CD4-positive, alpha-beta T cell treated with Interferon gamma for 1 hour (primary cell): ENCODE measurements at regions not wholly inside any gene's neighbourhood (a gene's known extent, or its start where the extent isn't known, plus 50 kb on each side); places are given as distances from the start of the nearest gene placed in this dataset.
"Not testable (repeated sequence)": the region's sequence is repeated elsewhere in the genome, so short reads cannot be mapped to it uniquely, and the experiment has no call there.

Source experiments
- DNase-seq: peaks from one replicate; pipeline ENCODE4 v3.0.0-alpha.2; 2020

DNA sequence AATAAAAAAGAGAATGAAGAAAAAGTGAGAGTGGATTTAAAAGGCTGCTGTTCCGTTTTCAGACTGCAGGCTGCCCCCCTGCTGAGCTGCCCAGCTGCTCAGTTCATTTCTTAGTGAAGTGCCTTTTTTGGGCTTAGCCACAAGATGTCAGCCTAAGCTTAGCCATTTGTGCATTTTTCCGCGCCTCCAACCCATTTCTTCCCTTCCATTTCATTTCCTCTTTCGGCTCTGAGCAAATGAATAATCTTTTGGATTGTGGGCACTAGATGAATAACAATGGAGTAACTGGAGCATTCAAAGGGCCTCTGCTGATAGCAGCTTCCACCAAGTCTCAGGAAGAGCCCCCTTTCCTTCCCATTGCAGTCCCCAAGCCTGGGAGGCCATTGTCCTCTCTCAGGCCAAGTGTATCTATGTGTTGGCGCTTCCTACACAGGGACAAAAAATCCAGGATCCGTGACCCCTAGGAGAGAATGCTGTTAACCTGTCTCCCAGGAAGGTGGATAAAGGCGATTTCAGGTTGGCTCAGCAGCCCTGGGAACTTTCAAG lies 83.5 kb upstream of the SPTLC3 start:
- DNase-seq: peak; percentile 4

GRCh38 chr20:12925863-12926793 lies 82.6 kb upstream of the SPTLC3 start:
- no peak for DNase-seq

GRCh38 chr20:12927489-12927888 lies 81.3 kb upstream of the SPTLC3 start:
- no peak for DNase-seq

- no peak for DNase-seq
These were observed 80.4 kb upstream of the SPTLC3 start for GRCh38 chr20:12928358-12928754.

DNA sequence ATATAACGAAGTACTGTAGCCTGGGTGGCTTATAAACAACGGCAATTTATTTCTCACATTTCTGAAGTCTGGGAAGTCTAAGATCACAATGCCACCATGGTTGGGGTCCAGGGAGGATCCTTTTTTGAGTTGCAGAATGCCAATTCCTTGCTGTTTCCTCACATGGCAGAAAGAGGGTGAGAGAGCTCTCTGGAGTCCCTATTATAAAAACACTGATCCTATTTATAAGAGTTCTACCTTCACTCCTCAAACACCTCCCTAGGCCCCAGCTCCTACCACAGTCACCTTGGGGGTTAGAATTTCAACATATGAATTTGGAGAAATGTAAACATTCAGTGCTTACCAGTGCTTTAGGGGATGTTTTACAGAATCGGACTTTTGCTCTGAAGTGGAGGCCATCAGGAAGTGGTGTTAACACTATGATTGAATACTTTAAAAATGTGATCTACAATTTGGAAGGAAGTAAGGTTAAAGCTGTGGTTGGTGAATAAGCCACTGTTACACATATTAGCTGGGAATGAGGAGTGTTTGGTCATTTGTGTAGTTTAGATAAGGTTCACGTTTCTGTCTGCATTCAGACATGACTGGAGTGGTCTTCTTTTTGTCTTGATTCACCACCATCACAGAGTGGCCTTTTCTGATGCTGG lies 79.9 kb upstream of the SPTLC3 start:
- DNase-seq: no peak

- DNase-seq: no peak
These were observed 72.8 kb upstream of the SPTLC3 start for GRCh38 chr20:12936020-12936419.

GRCh38 chr20:12936524-12936923 lies 72.2 kb upstream of the SPTLC3 start:
- no peak for DNase-seq

DNA sequence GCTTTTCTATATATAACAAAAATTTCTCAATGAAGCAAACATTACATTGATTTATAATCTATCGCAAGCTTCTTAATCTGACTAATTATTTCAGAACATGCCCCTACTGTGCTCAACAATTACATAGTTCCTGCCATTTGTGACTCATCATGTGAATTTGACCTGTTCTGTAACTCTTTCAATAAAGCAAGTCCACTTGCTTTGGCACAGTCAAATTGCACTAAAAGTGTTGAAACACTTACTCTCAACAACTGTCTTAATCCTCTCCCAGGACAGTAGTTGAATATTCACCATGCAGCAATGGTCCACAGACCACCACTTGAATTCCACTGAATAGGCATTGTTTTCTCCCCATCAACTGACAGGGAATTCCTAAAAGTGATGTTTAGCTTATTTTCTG lies 67.7 kb upstream of the SPTLC3 start:
- no peak for DNase-seq

GRCh38 chr20:12942123-12942522 lies 66.6 kb upstream of the SPTLC3 start:
- DNase-seq: no peak

DNA sequence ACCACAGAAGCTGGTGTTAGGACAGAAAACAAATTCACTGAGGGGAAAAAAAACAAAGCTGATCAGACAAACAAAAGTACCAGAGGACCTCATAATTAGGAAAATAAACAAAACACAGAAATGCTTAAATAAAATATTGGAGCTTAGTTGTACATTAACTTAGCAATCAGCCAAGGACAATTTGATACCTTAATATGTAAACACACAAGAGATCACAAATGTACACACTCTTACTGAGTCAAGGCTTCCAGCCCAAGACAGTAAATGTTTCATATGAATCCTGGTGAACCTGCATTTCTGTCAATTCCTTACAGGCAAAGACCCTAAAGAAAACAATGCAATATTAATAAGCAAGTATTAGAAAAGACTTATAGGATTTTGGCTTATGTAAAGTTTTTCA lies 62.0 kb upstream of the SPTLC3 start:
- DNase-seq: no peak

GRCh38 chr20:12947691-12948090 lies 61.1 kb upstream of the SPTLC3 start:
- no peak for DNase-seq

GRCh38 chr20:12949429-12949980 lies 59.3 kb upstream of the SPTLC3 start:
- DNase-seq: no peak

GRCh38 chr20:12954254-12954653 lies 54.5 kb upstream of the SPTLC3 start:
- DNase-seq: not testable (repeated sequence)

- DNase-seq: no peak
These were observed 53.2 kb upstream of the SPTLC3 start for GRCh38 chr20:12955611-12956010.

GRCh38 chr20:12956303-12956702 lies 52.5 kb upstream of the SPTLC3 start:
- no peak for DNase-seq

DNA sequence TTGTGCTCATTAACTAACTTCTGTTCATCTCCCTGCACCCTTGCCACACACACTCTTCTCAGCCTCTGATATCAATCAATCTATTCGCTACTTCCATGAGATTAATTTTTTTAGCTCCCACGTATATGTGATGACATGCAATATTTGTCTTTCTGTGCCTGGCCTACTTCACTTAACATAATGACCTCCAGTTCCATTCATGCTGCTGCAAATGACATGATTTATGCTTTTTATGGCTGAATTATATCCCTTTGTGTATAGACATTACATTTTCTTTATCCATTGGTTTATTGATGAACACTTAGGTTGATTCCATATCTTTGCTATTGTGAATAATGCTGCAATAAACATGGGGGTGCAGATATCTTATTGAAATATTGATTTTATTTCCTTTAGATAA lies 50.8 kb upstream of the SPTLC3 start:
- no peak for DNase-seq
